ENCODE measurements at regions not wholly inside any gene's neighbourhood (a gene's known extent, or its start where the extent isn't known, plus 50 kb on each side); places are given as distances from the start of the nearest gene placed in this dataset.

DNA sequence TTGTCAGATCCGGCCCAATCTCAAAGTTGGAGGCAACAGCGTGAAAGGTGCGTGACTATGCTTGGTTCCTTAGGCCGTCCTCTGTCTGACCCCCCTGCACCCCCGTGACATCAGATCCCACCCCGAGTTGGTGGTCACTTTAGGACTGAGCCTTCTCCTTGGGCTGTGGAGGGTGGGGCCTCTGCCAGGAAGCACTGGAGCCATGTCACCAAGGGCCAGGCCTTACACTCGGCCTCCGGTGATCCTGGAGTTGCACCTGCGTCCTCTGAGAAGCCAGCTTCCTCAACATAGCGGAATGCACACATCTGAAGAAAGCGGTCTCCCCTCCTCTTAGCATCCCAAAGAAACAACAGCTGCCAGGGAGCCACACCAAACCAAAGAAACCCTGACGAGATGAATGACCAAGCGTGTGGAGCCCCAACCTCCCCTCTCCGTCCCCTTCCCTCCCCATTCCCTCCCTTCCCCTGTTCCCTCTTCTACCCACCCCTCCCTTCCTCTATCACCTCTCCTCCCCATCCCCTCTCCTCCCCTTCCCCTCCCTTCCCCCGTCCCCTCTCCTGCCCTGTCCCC lies 182.6 kb downstream of the TTLL2 start:
- TF ChIP-seq, protein P1, sequence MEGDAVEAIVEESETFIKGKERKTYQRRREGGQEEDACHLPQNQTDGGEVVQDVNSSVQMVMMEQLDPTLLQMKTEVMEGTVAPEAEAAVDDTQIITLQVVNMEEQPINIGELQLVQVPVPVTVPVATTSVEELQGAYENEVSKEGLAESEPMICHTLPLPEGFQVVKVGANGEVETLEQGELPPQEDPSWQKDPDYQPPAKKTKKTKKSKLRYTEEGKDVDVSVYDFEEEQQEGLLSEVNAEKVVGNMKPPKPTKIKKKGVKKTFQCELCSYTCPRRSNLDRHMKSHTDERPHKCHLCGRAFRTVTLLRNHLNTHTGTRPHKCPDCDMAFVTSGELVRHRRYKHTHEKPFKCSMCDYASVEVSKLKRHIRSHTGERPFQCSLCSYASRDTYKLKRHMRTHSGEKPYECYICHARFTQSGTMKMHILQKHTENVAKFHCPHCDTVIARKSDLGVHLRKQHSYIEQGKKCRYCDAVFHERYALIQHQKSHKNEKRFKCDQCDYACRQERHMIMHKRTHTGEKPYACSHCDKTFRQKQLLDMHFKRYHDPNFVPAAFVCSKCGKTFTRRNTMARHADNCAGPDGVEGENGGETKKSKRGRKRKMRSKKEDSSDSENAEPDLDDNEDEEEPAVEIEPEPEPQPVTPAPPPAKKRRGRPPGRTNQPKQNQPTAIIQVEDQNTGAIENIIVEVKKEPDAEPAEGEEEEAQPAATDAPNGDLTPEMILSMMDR (IDR thresholded peaks at IDR 0.05 in 4 of 5, conservative IDR thresholded peaks at IDR 0.05 in 1 of 5): no peak
- no peak for TF ChIP-seq POLR2A (IDR thresholded peaks at IDR 0.05)
